ENCODE measurements at regions not wholly inside any gene's neighbourhood (a gene's known extent, or its start where the extent isn't known, plus 50 kb on each side); places are given as distances from the start of the nearest gene placed in this dataset.
A peak's percentile ranks its signal among the peaks of the same experiment; 100 is the strongest.
"Not testable (repeated sequence)": the region's sequence is repeated elsewhere in the genome, so short reads cannot be mapped to it uniquely, and the experiment has no call there.

GRCh38 chr2:65600351-65600750 is 168.0 kb upstream of the SPRED2 start:
- not testable (repeated sequence) for H3K27ac ChIP-seq; H3K27me3 ChIP-seq (replicated peaks); DNase-seq (ENCODE audit: low read depth in 1 of 2, low spot score in 2 of 2); H3K36me3 ChIP-seq; H3K4me3 ChIP-seq; H3K9me3 ChIP-seq (replicated peaks); H3K4me1 ChIP-seq (replicated peaks)

DNA sequence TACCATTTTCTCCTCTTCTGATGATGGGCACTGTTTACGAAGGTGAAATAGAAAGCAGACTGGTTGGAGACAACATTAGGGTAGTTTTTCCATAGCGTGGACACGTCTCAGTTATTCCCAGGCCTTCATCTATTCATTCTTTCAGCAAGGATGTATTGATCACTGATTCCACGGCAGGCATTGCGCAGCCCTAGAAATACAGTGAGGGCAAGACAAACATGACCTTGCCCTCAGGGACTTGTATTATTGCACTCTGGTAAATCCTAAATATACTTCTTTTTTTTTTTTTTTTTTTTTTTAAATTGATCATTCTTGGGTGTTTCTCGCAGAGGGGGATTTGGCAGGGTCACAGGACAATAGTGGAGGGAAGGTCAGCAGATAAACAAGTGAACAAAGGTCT is 167.3 kb upstream of the SPRED2 start:
- H3K9me3 ChIP-seq (replicated peaks), result no peaks in the 10 kb centered on the region
- DNase-seq (ENCODE audit: low read depth in 1 of 2, low spot score in 2 of 2), result no peak
- no peak overlapping the region for H3K4me3 ChIP-seq
- no peaks in the 10 kb centered on the region; the same call in 1 of the 2 replicates for H3K36me3 ChIP-seq
- H3K27me3 ChIP-seq (replicated peaks), result no peaks in the 10 kb centered on the region
- H3K4me1 ChIP-seq (replicated peaks), result no peaks in the 10 kb centered on the region
- H3K27ac ChIP-seq, result no peak overlapping the region

- no peak for DNase-seq (ENCODE audit: low read depth in 1 of 2, low spot score in 2 of 2)
- no peaks in the 10 kb centered on the region for H3K27me3 ChIP-seq (replicated peaks)
- no peak overlapping the region for H3K27ac ChIP-seq
- H3K9me3 ChIP-seq (replicated peaks), result no peaks in the 10 kb centered on the region
- no peaks in the 10 kb centered on the region for H3K4me1 ChIP-seq (replicated peaks)
- H3K4me3 ChIP-seq, result no peak overlapping the region
- no peaks in the 10 kb centered on the region; the same call in 1 of the 2 replicates for H3K36me3 ChIP-seq
These were observed 166.6 kb upstream of the SPRED2 start for GRCh38 chr2:65598996-65599395.

- Histone ChIP-seq H3K4me1 (replicated peaks) (no peaks in the 10 kb centered on the region), H3K36me3 (no peaks in the 10 kb centered on the region; the same call in 1 of the 2 replicates), H3K27me3 (replicated peaks) (no peaks in the 10 kb centered on the region), H3K27ac (no peak overlapping the region), H3K4me3 (no peak overlapping the region), H3K9me3 (replicated peaks) (no peaks in the 10 kb centered on the region)
- DNase-seq (ENCODE audit: low read depth in 1 of 2, low spot score in 2 of 2), result no peak
These were observed 165.9 kb upstream of the SPRED2 start for GRCh38 chr2:65598264-65598663.

DNA sequence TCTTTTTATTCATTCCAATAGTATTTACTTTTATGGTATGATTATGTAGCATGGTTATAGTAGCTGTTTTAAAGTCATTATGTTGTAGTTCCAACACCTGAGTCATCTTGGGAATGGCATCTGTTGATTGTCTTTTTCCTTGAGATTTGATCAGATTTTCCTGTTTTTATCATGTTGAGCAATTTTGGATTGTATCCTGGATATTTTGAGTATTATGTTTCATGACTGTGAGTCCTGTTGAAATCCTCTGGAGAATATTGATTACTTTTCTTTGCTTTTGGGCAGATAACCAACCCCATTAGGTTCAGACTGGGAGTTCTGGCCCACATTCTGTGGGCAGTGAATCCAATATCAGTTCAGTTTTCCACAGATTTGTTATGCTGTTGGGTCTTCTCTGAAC is 163.2 kb upstream of the SPRED2 start:
- DNase-seq (ENCODE audit: low read depth in 1 of 2, low spot score in 2 of 2), result no peak
- H3K27me3 ChIP-seq (replicated peaks), result no peaks in the 10 kb centered on the region
- no peak overlapping the region for H3K4me3 ChIP-seq
- H3K9me3 ChIP-seq (replicated peaks), result no peaks in the 10 kb centered on the region
- H3K27ac ChIP-seq, result no peak overlapping the region
- H3K4me1 ChIP-seq (replicated peaks), result no peaks in the 10 kb centered on the region
- H3K36me3 ChIP-seq, result no peaks in the 10 kb centered on the region; the same call in 1 of the 2 replicates

DNA sequence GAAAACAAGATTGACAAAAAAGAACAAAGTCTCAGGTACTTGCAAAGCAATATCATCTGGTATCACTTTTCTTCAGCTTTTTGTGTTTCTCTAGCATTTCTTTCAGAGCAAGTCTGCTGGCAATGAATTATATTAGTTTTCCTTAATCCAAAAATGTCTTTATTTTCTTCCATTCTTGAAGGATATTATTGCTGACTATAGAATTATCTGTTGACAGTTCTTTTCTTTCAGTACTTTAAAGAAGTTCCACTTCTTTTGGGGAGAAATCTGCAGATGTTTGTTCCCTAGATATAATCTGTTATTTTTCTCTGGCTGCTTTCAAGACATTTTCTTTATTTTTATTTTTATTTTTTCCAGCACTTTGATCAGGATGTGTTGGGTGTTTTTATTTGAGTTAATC is 161.8 kb upstream of the SPRED2 start:
- Histone ChIP-seq H3K9me3 (replicated peaks) (no peaks in the 10 kb centered on the region), H3K4me1 (replicated peaks) (no peaks in the 10 kb centered on the region), H3K27ac (no peak overlapping the region), H3K36me3 (no peaks in the 10 kb centered on the region; the same call in 1 of the 2 replicates), H3K27me3 (replicated peaks) (no peaks in the 10 kb centered on the region), H3K4me3 (no peak overlapping the region)
- DNase-seq (ENCODE audit: low read depth in 1 of 2, low spot score in 2 of 2), result no peak

- Histone ChIP-seq H3K4me1 (replicated peaks) (no peaks in the 10 kb centered on the region), H3K4me3 (no peak overlapping the region), H3K36me3 (no peaks in the 10 kb centered on the region), H3K27ac (no peak overlapping the region), H3K9me3 (replicated peaks) (no peaks in the 10 kb centered on the region), H3K27me3 (replicated peaks) (no peaks in the 10 kb centered on the region)
- DNase-seq (ENCODE audit: low read depth in 1 of 2, low spot score in 2 of 2), result no peak
These were observed 157.3 kb upstream of the SPRED2 start for GRCh38 chr2:65589667-65590066.

GRCh38 chr2:65587779-65588178 is 155.4 kb upstream of the SPRED2 start:
- Histone ChIP-seq H3K36me3 (no peaks in the 10 kb centered on the region), H3K4me1 (replicated peaks) (no peaks in the 10 kb centered on the region), H3K4me3 (no peak overlapping the region), H3K9me3 (replicated peaks) (no peaks in the 10 kb centered on the region), H3K27me3 (replicated peaks) (no peaks in the 10 kb centered on the region), H3K27ac (no peak overlapping the region)
- DNase-seq (ENCODE audit: low read depth in 1 of 2, low spot score in 2 of 2), result no peak

GRCh38 chr2:65586516-65586915 is 154.1 kb upstream of the SPRED2 start:
- no peaks in the 10 kb centered on the region for H3K4me1 ChIP-seq (replicated peaks)
- no peaks in the 10 kb centered on the region for H3K27me3 ChIP-seq (replicated peaks)
- H3K27ac ChIP-seq, result no peak overlapping the region
- no peak for DNase-seq (ENCODE audit: low read depth in 1 of 2, low spot score in 2 of 2)
- H3K4me3 ChIP-seq, result no peak overlapping the region
- H3K36me3 ChIP-seq, result no peaks in the 10 kb centered on the region
- no peaks in the 10 kb centered on the region for H3K9me3 ChIP-seq (replicated peaks)

- H3K4me3 ChIP-seq, result no peak overlapping the region
- no peaks in the 10 kb centered on the region for H3K9me3 ChIP-seq (replicated peaks)
- no peak overlapping the region for H3K27ac ChIP-seq
- DNase-seq (ENCODE audit: low read depth in 1 of 2, low spot score in 2 of 2), result no peak
- H3K36me3 ChIP-seq, result no peaks in the 10 kb centered on the region
- peaks cover 7% of the 10 kb centered on the region for H3K4me1 ChIP-seq (replicated peaks)
- H3K27me3 ChIP-seq (replicated peaks), result no peaks in the 10 kb centered on the region
These were observed 150.7 kb upstream of the SPRED2 start for GRCh38 chr2:65583061-65583460.

GRCh38 chr2:65582364-65582763 is 150.0 kb upstream of the SPRED2 start:
- H3K27ac ChIP-seq, result no peak overlapping the region
- DNase-seq (ENCODE audit: low read depth in 1 of 2, low spot score in 2 of 2), result no peak
- no peaks in the 10 kb centered on the region for H3K27me3 ChIP-seq (replicated peaks)
- H3K4me3 ChIP-seq, result no peak overlapping the region
- no peaks in the 10 kb centered on the region for H3K36me3 ChIP-seq
- peaks cover 4% of the 10 kb centered on the region for H3K9me3 ChIP-seq (replicated peaks)
- peaks cover 11% of the 10 kb centered on the region for H3K4me1 ChIP-seq (replicated peaks)

GRCh38 chr2:65580824-65581223 is 148.4 kb upstream of the SPRED2 start:
- peaks cover 25% of the 10 kb centered on the region for H3K4me1 ChIP-seq (replicated peaks)
- no peaks in the 10 kb centered on the region for H3K36me3 ChIP-seq
- no peak overlapping the region for H3K27ac ChIP-seq
- peaks cover 6% of the 10 kb centered on the region for H3K9me3 ChIP-seq (replicated peaks)
- DNase-seq (ENCODE audit: low read depth in 1 of 2, low spot score in 2 of 2), result no peak
- H3K4me3 ChIP-seq, result no peak overlapping the region
- H3K27me3 ChIP-seq (replicated peaks), result no peaks in the 10 kb centered on the region

- no peak overlapping the region for H3K4me3 ChIP-seq
- DNase-seq (ENCODE audit: low read depth in 1 of 2, low spot score in 2 of 2), result peak in 1 of 2 experiments; percentile 20
- H3K36me3 ChIP-seq, result no peaks in the 10 kb centered on the region
- H3K27me3 ChIP-seq (replicated peaks), result no peaks in the 10 kb centered on the region
- H3K27ac ChIP-seq, result no peak overlapping the region
- H3K4me1 ChIP-seq (replicated peaks), result peaks cover 25% of the 10 kb centered on the region
- H3K9me3 ChIP-seq (replicated peaks), result peaks cover 6% of the 10 kb centered on the region
These were observed 147.3 kb upstream of the SPRED2 start for GRCh38 chr2:65579506-65580235.

DNA sequence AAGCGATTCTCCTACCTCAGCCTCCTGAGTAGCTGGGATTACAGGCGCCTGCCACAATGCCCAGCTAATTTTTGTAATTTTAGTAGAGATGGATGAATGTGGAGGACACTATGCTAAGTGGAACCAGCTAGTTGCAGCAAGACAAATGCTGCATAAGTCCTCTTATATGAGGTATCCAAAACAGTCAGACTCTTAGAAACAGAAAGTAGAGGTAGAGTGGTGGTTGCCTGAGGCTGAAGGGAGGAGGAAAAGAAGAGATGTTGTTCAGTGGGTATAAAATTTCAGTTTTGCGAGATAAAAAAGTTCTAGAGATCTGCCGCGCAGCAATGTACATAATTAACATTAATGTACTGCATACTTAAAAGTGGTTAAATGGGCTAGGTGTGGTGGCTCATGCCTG is 145.3 kb upstream of the SPRED2 start:
- peaks cover 25% of the 10 kb centered on the region for H3K4me1 ChIP-seq (replicated peaks)
- H3K9me3 ChIP-seq (replicated peaks), result peaks cover 6% of the 10 kb centered on the region
- H3K36me3 ChIP-seq, result no peaks in the 10 kb centered on the region
- H3K27me3 ChIP-seq (replicated peaks), result no peaks in the 10 kb centered on the region
- H3K27ac ChIP-seq, result peak overlapping the region; percentile 95
- H3K4me3 ChIP-seq, result no peak overlapping the region
- DNase-seq (ENCODE audit: low read depth in 1 of 2, low spot score in 2 of 2), result no peak

Data from SJSA1 (cell line).